Gastrocnemius medialis (tissue), 4 donors: ENCODE measurements at regions not wholly inside any gene's neighbourhood (a gene's known extent, or its start where the extent isn't known, plus 50 kb on each side); places are given as distances from the start of the nearest gene placed in this dataset.
A peak's percentile ranks its signal among the peaks of the same experiment; 100 is the strongest.

Source experiments
- ATAC-seq, 2 donors: fragments of 150-250 bp; one replicate each; pipeline ENCODE4 v1.9.1; 2016
- DNase-seq, 2 donors: peaks; one replicate each; pipeline ENCODE4 v3.0.0-alpha.2; 2019
- H3K27ac ChIP-seq, 4 donors: fragments of 200-600 bp; sonication (generic); 1 replicate in 1 of 4; 2 replicates in 3 of 4; pipeline ENCODE4 v1.5.1; 2016 to 2018; ENCODE audit warnings: mild to moderate bottlenecking in 2 of 4, moderate library complexity in 1 of 4
- H3K27me3 ChIP-seq, 3 donors: fragments of 200-600 bp; sonication (generic) in 2 of 3; 1 replicate in 1 of 3; 2 replicates in 2 of 3; pipeline versions ENCODE4 v1.5.1 to v1.6.0; 2016 to 2019; ENCODE audit warnings: mild to moderate bottlenecking in 1 of 3, moderate library complexity in 1 of 3
- H3K36me3 ChIP-seq, 2 donors: fragments of 200-600 bp; sonication (generic) in 1 of 2; one replicate each; pipeline ENCODE4 v1.5.1; 2017 to 2018
- H3K4me1 ChIP-seq, 2 donors: fragments of 200-600 bp; sonication (generic) in 1 of 2; one replicate each; pipeline ENCODE4 v1.5.1; 2016 to 2017; ENCODE audit warnings: mild to moderate bottlenecking in 2 of 2
- H3K4me3 ChIP-seq, 4 donors: fragments of 200-600 bp; sonication (generic) in 3 of 4; 1 replicate in 1 of 4; 2 replicates in 3 of 4; pipeline ENCODE4 v1.5.1; 2016 to 2019; ENCODE audit warnings: mild to moderate bottlenecking in 2 of 4
- H3K9me3 ChIP-seq, 3 donors: fragments of 200-600 bp; sonication (generic) in 2 of 3; 1 replicate in 1 of 3; 2 replicates in 2 of 3; pipeline ENCODE4 v1.5.1; 2016 to 2019
- POLR2A ChIP-seq, 2 donors: fragments of 450-650 bp; IDR thresholded peaks; one replicate each; pipeline ENCODE4 v1.6.1; 2017; ENCODE audit warnings: antibody characterized with exemption in 2 of 2, mild to moderate bottlenecking in 2 of 2, moderate library complexity in 2 of 2
- in situ Hi-C, 4 donors: fragments of 200-750 bp; cut with MboI; loops; one replicate each; pipeline versions ENCODE4 v1.15.0 to v1.8.0; 2017; ENCODE audit warnings: low sequenced_read_pairs in 4 of 4
- intact Hi-C: fragments of 100-400 bp; cut with DNase I; formaldehyde crosslinking; loops from one replicate; pipeline ENCODE4 v1.15.1; 2023; ENCODE audit warnings: low total_unique reads
- TF ChIP-seq, protein P1 (sequence below), 5 experiments: fragments of 450-650 bp in 3 of 5; fragments of 200-600 bp in 2 of 5; sonication (generic) in 2 of 5; IDR thresholded peaks in 4 of 5; conservative IDR thresholded peaks in 1 of 5; 1 replicate in 4 of 5; 2 replicates in 1 of 5; pipeline ENCODE4 v1.5.1; 2016 to 2019; ENCODE audit warnings: antibody characterized with exemption in 5 of 5, mild to moderate bottlenecking in 3 of 5, moderate library complexity in 3 of 5

DNA sequence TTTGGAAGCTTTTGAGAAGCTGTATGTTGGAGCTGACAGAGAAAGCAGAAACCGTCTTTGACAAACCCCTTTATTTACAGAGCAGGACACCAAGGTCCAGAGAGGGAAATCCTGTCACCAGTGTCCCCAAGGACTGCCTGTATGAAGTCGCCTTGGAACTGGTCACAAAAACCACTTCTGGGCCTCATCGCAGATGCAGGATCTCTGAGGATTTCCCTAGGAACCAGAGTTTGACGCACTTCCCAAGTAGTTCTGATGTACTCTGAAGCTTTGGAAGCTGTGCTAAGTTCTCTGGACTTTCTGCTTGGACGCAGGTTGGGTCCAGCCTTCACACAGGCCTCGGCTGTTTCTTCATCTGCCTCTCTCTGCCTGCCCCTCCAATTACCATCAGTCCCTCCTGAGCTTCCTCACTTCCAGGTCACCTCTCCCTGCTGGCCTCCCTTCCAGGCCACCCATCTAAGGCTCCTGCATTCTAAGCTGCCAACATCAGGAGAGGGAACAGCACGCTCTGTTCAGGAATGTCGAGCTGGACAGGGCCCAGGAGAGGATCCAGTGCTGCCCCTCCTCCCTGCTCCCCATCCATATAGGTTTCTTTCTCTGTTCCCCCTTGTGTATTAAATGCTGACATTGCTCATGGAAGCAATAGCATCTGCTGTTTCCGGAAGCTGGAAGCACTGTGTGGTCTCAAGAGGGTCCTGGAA is 270.8 kb downstream of the OPA1 start:
- Histone ChIP-seq H3K4me3 (no peak overlapping the region), H3K9me3 (no peaks in the 10 kb centered on the region), H3K27me3 (no peaks in the 10 kb centered on the region), H3K27ac (peak overlapping the region; percentile 49 to 66 (median 62)), H3K4me1 (peaks cover 6 to 31% of the 10 kb centered on the region in 2 donors), H3K36me3 (no peaks in the 10 kb centered on the region)
- DNase-seq (peak; percentile 36 to 54), ATAC-seq (peak; percentile 73 to 82)
- no peak for TF ChIP-seq POLR2A (IDR thresholded peaks at IDR 0.05)
- TF ChIP-seq, protein P1, sequence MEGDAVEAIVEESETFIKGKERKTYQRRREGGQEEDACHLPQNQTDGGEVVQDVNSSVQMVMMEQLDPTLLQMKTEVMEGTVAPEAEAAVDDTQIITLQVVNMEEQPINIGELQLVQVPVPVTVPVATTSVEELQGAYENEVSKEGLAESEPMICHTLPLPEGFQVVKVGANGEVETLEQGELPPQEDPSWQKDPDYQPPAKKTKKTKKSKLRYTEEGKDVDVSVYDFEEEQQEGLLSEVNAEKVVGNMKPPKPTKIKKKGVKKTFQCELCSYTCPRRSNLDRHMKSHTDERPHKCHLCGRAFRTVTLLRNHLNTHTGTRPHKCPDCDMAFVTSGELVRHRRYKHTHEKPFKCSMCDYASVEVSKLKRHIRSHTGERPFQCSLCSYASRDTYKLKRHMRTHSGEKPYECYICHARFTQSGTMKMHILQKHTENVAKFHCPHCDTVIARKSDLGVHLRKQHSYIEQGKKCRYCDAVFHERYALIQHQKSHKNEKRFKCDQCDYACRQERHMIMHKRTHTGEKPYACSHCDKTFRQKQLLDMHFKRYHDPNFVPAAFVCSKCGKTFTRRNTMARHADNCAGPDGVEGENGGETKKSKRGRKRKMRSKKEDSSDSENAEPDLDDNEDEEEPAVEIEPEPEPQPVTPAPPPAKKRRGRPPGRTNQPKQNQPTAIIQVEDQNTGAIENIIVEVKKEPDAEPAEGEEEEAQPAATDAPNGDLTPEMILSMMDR (IDR thresholded peaks at IDR 0.05 in 4 of 5, conservative IDR thresholded peaks at IDR 0.05 in 1 of 5) = no peak
- intact Hi-C loops = no loop called here
- in situ Hi-C loops = no loop called here

DNA sequence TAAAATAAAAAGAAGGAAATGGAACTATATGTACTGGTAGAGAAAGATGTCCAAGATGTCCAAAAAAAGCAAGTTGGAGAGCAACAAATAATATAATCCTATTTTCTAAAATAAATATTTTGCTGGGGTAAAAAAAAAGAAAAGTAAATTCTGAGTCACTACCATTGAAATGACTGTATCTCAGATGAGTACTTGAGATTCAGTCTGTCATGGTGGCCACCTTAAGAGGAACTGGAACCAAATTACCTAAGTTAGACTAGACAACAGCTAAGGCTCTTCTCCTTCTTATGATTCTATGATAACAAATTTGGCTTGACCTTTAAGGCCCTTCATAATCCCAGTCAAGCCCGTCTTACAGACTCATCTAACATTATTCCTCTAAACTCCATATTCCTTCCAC is 270.6 kb upstream of the HES1 start:
- Histone ChIP-seq H3K9me3 (no peaks in the 10 kb centered on the region), H3K36me3 (no peaks in the 10 kb centered on the region), H3K27me3 (no peaks in the 10 kb centered on the region), H3K27ac (no peak overlapping the region), H3K4me3 (no peak overlapping the region), H3K4me1 (peaks cover 6 to 30% of the 10 kb centered on the region in 2 donors)
- DNase-seq (no peak), ATAC-seq (no peak)
- intact Hi-C loops (no loop called here), in situ Hi-C loops (no loop called here)
- TF ChIP-seq, protein P1 (IDR thresholded peaks at IDR 0.05 in 4 of 5, conservative IDR thresholded peaks at IDR 0.05 in 1 of 5) = no peak
- TF ChIP-seq POLR2A (IDR thresholded peaks at IDR 0.05) = no peak

DNA sequence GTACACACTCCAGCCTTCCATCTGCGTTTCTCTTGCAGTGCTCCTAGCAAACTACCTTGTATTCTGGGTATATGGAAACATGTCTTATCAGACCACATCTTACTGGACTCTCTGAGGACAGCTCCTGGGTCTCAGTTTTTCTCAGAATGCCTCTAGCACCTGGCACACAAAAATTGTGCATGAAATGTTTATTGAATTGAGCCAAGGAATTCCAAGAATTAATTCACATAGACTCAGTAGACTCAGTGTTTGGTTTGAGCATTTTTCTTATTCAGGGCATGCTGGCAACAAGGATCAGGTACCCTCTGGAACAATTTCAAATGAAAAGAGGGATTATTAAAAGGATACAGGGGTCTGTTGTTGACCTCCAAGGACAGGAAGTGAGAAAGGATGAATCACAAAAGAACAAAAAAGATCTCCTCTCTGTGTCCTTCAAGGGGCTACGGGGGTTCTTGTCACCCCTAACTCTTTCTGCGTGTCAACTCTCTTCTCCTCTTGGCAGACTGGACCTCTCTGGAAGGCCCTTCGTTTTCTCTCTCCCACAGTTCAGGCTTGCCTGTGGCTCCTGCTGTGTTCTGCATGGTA is 270.0 kb upstream of the HES1 start:
- intact Hi-C loops (no loop called here), in situ Hi-C loops (no loop called here)
- Histone ChIP-seq H3K9me3 (no peaks in the 10 kb centered on the region), H3K4me3 (no peak overlapping the region), H3K36me3 (no peaks in the 10 kb centered on the region), H3K4me1 (peaks cover 6 to 30% of the 10 kb centered on the region in 2 donors), H3K27me3 (no peaks in the 10 kb centered on the region), H3K27ac (no peak overlapping the region)
- DNase-seq (no peak), ATAC-seq (no peak)
- TF ChIP-seq, protein P1 (IDR thresholded peaks at IDR 0.05 in 4 of 5, conservative IDR thresholded peaks at IDR 0.05 in 1 of 5) = no peak
- TF ChIP-seq POLR2A (IDR thresholded peaks at IDR 0.05) = no peak

DNA sequence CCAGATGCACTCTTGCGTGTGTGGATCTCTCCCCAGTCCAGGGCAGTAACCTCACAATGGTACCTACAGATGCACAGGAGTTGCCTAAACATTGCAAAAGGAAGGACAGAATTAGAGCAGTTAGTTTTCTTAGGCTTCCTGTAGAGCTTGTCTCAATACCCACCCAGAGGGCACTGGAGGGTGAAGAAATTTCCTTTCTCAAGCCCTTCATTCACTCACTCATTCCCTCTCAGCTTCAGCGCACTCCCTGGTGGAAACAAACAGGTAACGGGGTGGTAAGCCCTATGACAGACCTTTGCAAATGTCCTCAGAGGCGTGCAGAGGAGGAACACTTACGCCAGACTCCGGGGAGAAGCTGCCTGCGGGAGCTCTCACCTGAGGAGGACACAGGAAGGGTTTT is 267.4 kb upstream of the HES1 start:
- no peak for DNase-seq
- no peaks in the 10 kb centered on the region for H3K9me3 ChIP-seq
- in situ Hi-C loops = no loop called here
- no peak overlapping the region for H3K4me3 ChIP-seq
- no peak overlapping the region for H3K27ac ChIP-seq
- H3K4me1 ChIP-seq = peaks cover 6 to 19% of the 10 kb centered on the region in 2 donors
- no peak for ATAC-seq
- H3K36me3 ChIP-seq = no peaks in the 10 kb centered on the region
- H3K27me3 ChIP-seq = no peaks in the 10 kb centered on the region
- TF ChIP-seq, protein P1 (IDR thresholded peaks at IDR 0.05 in 4 of 5, conservative IDR thresholded peaks at IDR 0.05 in 1 of 5) = no peak
- no peak for TF ChIP-seq POLR2A (IDR thresholded peaks at IDR 0.05)
- intact Hi-C loops = no loop called here
